ENCODE measurements at regions not wholly inside any gene's neighbourhood (a gene's known extent, or its start where the extent isn't known, plus 50 kb on each side); places are given as distances from the start of the nearest gene placed in this dataset.
A peak's percentile ranks its signal among the peaks of the same experiment; 100 is the strongest.

DNA sequence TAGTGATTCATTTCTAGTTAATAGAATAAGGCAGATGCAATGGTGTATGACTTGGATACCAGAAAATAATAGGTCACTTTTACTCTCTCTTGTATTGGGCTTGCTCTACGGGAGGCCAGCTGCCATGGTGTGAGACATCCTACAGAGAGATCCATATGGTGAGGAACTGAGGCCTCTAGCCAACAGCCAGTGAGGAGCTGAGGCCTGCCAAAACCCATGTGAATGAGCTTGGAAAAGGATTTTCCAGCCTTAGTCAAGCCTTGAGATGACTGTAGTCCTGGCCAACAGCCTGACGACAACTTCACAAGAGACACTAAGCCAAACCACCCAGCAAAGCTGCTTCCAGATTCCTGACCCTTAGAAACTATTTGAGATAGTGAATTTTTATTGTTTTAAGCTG lies 1300.2 kb downstream of the RAPGEF2 start:
- H3K27ac ChIP-seq, result no peak overlapping the region
- ATAC-seq (no peak), DNase-seq (no peak)
- H3K4me1 ChIP-seq, result no peaks in the 10 kb centered on the region
- no peaks in the 10 kb centered on the region for H3K36me3 ChIP-seq (ENCODE audit: insufficient read depth in 1 of 2, low read depth in 1 of 2)
- H3K4me3 ChIP-seq, result no peak overlapping the region
- no peaks in the 10 kb centered on the region for H3K27me3 ChIP-seq (ENCODE audit: insufficient read depth in 3 of 3, low read length in 2 of 3)
- intact Hi-C loops (cut with DNase I), result no loop called here
- WGBS, 3 donors, result 25 to 42% (median 30%) methylated on average over 2 of the region's 2 CpGs
- H3K9me3 ChIP-seq, result no peaks in the 10 kb centered on the region
- TF ChIP-seq, protein P1, sequence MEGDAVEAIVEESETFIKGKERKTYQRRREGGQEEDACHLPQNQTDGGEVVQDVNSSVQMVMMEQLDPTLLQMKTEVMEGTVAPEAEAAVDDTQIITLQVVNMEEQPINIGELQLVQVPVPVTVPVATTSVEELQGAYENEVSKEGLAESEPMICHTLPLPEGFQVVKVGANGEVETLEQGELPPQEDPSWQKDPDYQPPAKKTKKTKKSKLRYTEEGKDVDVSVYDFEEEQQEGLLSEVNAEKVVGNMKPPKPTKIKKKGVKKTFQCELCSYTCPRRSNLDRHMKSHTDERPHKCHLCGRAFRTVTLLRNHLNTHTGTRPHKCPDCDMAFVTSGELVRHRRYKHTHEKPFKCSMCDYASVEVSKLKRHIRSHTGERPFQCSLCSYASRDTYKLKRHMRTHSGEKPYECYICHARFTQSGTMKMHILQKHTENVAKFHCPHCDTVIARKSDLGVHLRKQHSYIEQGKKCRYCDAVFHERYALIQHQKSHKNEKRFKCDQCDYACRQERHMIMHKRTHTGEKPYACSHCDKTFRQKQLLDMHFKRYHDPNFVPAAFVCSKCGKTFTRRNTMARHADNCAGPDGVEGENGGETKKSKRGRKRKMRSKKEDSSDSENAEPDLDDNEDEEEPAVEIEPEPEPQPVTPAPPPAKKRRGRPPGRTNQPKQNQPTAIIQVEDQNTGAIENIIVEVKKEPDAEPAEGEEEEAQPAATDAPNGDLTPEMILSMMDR (IDR thresholded peaks at IDR 0.05), result no peak

DNA sequence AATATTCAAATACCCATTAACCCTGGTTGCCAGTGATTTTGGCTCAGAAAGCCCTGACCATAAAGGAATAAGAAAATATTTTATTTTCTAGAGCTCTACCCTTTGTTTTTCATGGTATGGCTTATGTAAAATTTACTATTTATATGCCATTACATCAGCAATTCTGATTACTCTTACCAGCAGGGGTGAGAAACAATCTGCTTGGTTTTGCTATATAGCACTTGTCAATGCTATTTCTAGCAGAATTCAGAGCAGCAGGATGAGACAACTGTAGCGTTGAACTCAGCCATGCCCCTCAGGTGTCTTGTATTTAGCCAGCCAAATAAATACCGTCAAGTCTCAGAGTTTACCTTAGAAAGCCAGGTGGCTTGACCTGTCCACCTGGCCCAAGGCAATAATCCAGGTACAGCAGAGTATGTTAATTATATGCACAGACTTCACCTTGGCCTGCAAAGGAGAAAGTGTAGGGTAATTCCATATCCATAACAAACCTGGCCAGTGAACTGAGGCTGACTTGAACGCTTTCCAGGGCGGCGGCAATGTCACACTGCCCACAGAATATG lies 1303.5 kb downstream of the RAPGEF2 start:
- Histone ChIP-seq H3K4me1 (no peaks in the 10 kb centered on the region), H3K4me3 (no peak overlapping the region), H3K27ac (no peak overlapping the region), H3K36me3 (ENCODE audit: insufficient read depth in 1 of 2, low read depth in 1 of 2) (no peaks in the 10 kb centered on the region), H3K9me3 (no peaks in the 10 kb centered on the region), H3K27me3 (ENCODE audit: insufficient read depth in 3 of 3, low read length in 2 of 3) (no peaks in the 10 kb centered on the region)
- no peak for ATAC-seq
- intact Hi-C loops (cut with DNase I), result no loop called here
- DNase-seq, result no peak
- WGBS, 3 donors, result 86 to 89% (median 88%) methylated on average over 5 of the region's 5 CpGs
- TF ChIP-seq, protein P1 (IDR thresholded peaks at IDR 0.05), result no peak

DNA sequence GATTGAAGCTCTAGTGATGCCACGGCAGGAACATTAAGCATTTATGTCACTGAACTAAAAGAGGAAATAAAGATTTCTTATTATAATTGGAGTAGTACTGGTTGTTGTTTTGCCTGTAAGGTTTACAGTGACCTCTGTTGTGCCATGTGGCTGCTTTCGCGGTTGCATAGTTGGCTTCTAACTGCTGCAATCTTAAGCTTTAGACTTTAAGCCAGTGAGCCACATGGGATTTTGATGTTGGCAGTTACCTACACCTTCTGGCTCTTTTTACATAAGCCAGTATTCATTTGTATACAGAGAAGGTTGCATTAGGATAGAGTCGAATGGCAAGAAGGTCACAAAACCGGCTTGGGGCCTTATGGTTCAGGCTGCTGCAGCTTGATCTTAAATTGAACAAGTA lies 1311.6 kb downstream of the RAPGEF2 start:
- Histone ChIP-seq H3K4me1 (no peaks in the 10 kb centered on the region), H3K27me3 (ENCODE audit: insufficient read depth in 3 of 3, low read length in 2 of 3) (no peaks in the 10 kb centered on the region), H3K9me3 (no peaks in the 10 kb centered on the region), H3K36me3 (ENCODE audit: insufficient read depth in 1 of 2, low read depth in 1 of 2) (no peaks in the 10 kb centered on the region), H3K27ac (no peak overlapping the region), H3K4me3 (no peak overlapping the region)
- WGBS, 3 donors, result 36 to 42% (median 42%) methylated on average over 5 of the region's 5 CpGs
- no peak for DNase-seq
- ATAC-seq, result peak in 2 of 4 donors; percentile 41 to 68
- TF ChIP-seq, protein P1 (IDR thresholded peaks at IDR 0.05), result no peak
- intact Hi-C loops (cut with DNase I), result no loop called here

DNA sequence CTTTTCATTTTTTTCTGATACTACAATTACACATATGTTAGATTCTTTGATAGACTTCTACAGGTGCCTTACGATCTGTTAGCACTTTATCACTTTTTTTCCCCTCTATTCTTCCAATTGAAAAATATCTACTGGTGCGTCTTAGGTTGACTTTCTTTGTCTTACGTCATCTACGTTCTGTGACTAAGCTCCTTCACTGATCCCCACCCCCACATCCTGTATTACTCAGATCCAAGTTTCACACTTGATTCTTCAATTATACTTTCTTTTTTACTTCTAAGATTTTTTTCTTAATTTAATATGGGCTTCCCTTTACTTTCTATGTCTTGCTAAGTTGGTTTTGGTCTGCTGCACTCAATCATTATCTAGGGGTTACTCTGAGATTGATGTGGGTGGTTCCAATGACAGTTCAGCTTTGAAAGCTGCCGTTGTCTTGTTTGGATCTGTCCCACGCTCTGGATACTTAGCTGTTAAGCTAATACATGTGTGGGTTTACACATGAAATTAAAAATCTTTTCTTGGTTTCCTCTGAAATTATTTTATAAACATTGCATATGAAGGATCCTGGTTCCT lies 1321.1 kb downstream of the RAPGEF2 start:
- intact Hi-C loops (cut with DNase I), result no loop called here
- Histone ChIP-seq H3K27me3 (ENCODE audit: insufficient read depth in 3 of 3, low read length in 2 of 3) (no peaks in the 10 kb centered on the region), H3K9me3 (no peaks in the 10 kb centered on the region), H3K36me3 (ENCODE audit: insufficient read depth in 1 of 2, low read depth in 1 of 2) (no peaks in the 10 kb centered on the region), H3K27ac (no peak overlapping the region), H3K4me1 (no peaks in the 10 kb centered on the region), H3K4me3 (no peak overlapping the region)
- WGBS, 3 donors, result 50 to 61% (median 51%) methylated on average over 6 of the region's 6 CpGs
- ATAC-seq (no peak), DNase-seq (no peak)
- TF ChIP-seq, protein P1 (IDR thresholded peaks at IDR 0.05), result no peak

DNA sequence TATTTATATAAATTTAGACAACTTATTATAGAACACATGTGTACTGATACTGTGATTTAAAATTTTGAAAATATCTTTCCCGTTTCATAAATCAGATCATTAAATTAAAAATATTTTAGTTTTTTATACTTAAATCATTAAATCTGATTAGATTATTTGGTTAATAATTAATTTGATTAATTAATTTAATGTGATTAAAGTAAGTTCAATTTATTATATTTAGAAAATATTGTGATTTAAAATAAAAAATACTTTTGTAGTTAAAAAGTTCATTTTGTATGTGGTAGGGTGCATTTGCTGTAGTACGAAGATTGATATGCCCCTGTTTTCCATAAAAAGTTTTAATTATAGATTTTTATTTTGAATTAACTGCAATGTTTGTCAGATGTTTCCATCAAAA lies 1323.4 kb downstream of the RAPGEF2 start:
- no peak for DNase-seq
- TF ChIP-seq, protein P1 (IDR thresholded peaks at IDR 0.05), result no peak
- Histone ChIP-seq H3K36me3 (ENCODE audit: insufficient read depth in 1 of 2, low read depth in 1 of 2) (no peaks in the 10 kb centered on the region), H3K4me3 (no peak overlapping the region), H3K9me3 (peaks cover 3% of the 10 kb centered on the region), H3K27me3 (ENCODE audit: insufficient read depth in 3 of 3, low read length in 2 of 3) (no peaks in the 10 kb centered on the region), H3K4me1 (no peaks in the 10 kb centered on the region), H3K27ac (no peak overlapping the region)
- ATAC-seq, result no peak
- intact Hi-C loops (cut with DNase I), result no loop called here
- WGBS, 3 donors, result 89 to 92% (median 91%) methylated on average over 2 of the region's 2 CpGs
